SH-SY5Y (cell line): ENCODE measurements at regions not wholly inside any gene's neighbourhood (a gene's known extent, or its start where the extent isn't known, plus 50 kb on each side); places are given as distances from the start of the nearest gene placed in this dataset.

Experiments used
- GATA2 ChIP-seq: IDR thresholded peaks from 2 replicates; pipeline ENCODE4 v1.6.1; 2011; ENCODE audit warnings: mild to moderate bottlenecking, low read depth, low read length
- GATA3 ChIP-seq: IDR thresholded peaks from 2 replicates; pipeline ENCODE4 v1.6.1; 2011; ENCODE audit warnings: low read depth, mild to moderate bottlenecking, low read length, moderate library complexity

- no peak for TF ChIP-seq GATA3
- no peak for TF ChIP-seq GATA2
These were observed 255.3 kb upstream of the CXXC4 start for GRCh38 chr4:104750008-104750407.
